Naive thymus-derived CD4-positive, alpha-beta T cell (primary cell): ENCODE measurements at regions not wholly inside any gene's neighbourhood (a gene's known extent, or its start where the extent isn't known, plus 50 kb on each side); places are given as distances from the start of the nearest gene placed in this dataset.
A peak's percentile ranks its signal among the peaks of the same experiment; 100 is the strongest.
"Not testable (repeated sequence)": the region's sequence is repeated elsewhere in the genome, so short reads cannot be mapped to it uniquely, and the experiment has no call there.

ENCODE experiments used
- ATAC-seq: fragments of 150-1000 bp; cut with Tn5 transposase; 2 replicates; pipeline ENCODE4 v1.10.0; 2021; ENCODE audit warnings: mild to moderate bottlenecking, moderate library complexity
- CTCF ChIA-PET: fragments of 350-600 bp; sonication (Branson Sonifier 250); formaldehyde crosslinking; loops from one replicate; lab custom pipeline; 2021; ENCODE audit warnings: antibody characterized with exemption; lab: Charles Lee
- POLR2A ChIA-PET: fragments of 350-600 bp; sonication (Branson Sonifier 250); formaldehyde crosslinking; loops from one replicate; lab custom pipeline; 2021; ENCODE audit warnings: antibody characterized with exemption, inconsistent platforms; lab: Charles Lee
- DNase-seq, 9 donors: peaks; one replicate each; pipeline versions ENCODE4 v3.0.0 to v3.0.0-alpha.2; 2020 to 2022; ENCODE audit warnings: mixed read lengths in 1 of 9
- H3K27ac ChIP-seq: one replicate; pipeline ENCODE4 v1.7.0; 2013; ENCODE audit warnings: mild to moderate bottlenecking, low read depth, low read length, moderate library complexity
- H3K27me3 ChIP-seq, 2 donors: one replicate each; pipeline ENCODE4 v1.7.0; 2013; ENCODE audit warnings: low read length in 2 of 2, mild to moderate bottlenecking in 2 of 2, moderate library complexity in 2 of 2; ENCODE audit not compliant: control insufficient read depth in 2 of 2, insufficient read depth in 2 of 2
- H3K36me3 ChIP-seq, 3 experiments: 1 replicate in 2 of 3; 2 replicates in 1 of 3; pipeline ENCODE4 v1.7.0; 2013; ENCODE audit warnings: low read length in 3 of 3, mild to moderate bottlenecking in 3 of 3, moderate library complexity in 1 of 3; ENCODE audit not compliant: insufficient read depth in 3 of 3, control insufficient read depth in 2 of 3
- H3K4me1 ChIP-seq, 2 donors: one replicate each; pipeline ENCODE4 v1.7.0; 2013; ENCODE audit warnings: low read length in 2 of 2, mild to moderate bottlenecking in 2 of 2, moderate library complexity in 1 of 2; ENCODE audit not compliant: control insufficient read depth in 2 of 2, insufficient read depth in 2 of 2
- H3K4me3 ChIP-seq: 2 replicates; pipeline ENCODE4 v1.7.0; 2013; ENCODE audit warnings: mild to moderate bottlenecking, low read length
- H3K9me3 ChIP-seq, 3 experiments: 1 replicate in 2 of 3; 2 replicates in 1 of 3; pipeline ENCODE4 v1.7.0; 2013; ENCODE audit warnings: low read length in 3 of 3; ENCODE audit not compliant: control insufficient read depth in 2 of 3
- H3K27ac Mint-ChIP-seq, 9 donors: one replicate each; pipeline ENCODE4 v1.8.0; 2020 to 2022; ENCODE audit warnings: mixed read lengths in 9 of 9, mild to moderate bottlenecking in 8 of 9, moderate library complexity in 5 of 9, inconsistent platforms in 2 of 9
- H3K27me3 Mint-ChIP-seq, 5 donors: one replicate each; pipeline ENCODE4 v1.8.0; 2021 to 2022; ENCODE audit warnings: mixed read lengths in 5 of 5, mild to moderate bottlenecking in 1 of 5
- H3K36me3 Mint-ChIP-seq, 5 donors: one replicate each; pipeline ENCODE4 v1.8.0; 2020 to 2022; ENCODE audit warnings: mixed read lengths in 5 of 5, mild to moderate bottlenecking in 3 of 5, inconsistent platforms in 1 of 5
- H3K4me1 Mint-ChIP-seq, 7 donors: one replicate each; pipeline ENCODE4 v1.8.0; 2020 to 2022; ENCODE audit warnings: mixed read lengths in 7 of 7, mild to moderate bottlenecking in 3 of 7, inconsistent platforms in 1 of 7
- H3K4me3 Mint-ChIP-seq, 10 donors: one replicate each; pipeline ENCODE4 v1.8.0; 2020 to 2022; ENCODE audit warnings: mild to moderate bottlenecking in 10 of 10, mixed read lengths in 10 of 10, moderate library complexity in 6 of 10, inconsistent platforms in 2 of 10
- H3K9me3 Mint-ChIP-seq, 11 donors: one replicate each; pipeline ENCODE4 v1.8.0; 2020 to 2022; ENCODE audit warnings: mixed read lengths in 11 of 11, mild to moderate bottlenecking in 4 of 11, inconsistent platforms in 1 of 11, moderate library complexity in 1 of 11
- intact Hi-C, 2 donors: fragments of 100-400 bp; cut with micrococcal nuclease; formaldehyde crosslinking; loops; one replicate each; pipeline ENCODE4 v1.15.1; 2023

DNA sequence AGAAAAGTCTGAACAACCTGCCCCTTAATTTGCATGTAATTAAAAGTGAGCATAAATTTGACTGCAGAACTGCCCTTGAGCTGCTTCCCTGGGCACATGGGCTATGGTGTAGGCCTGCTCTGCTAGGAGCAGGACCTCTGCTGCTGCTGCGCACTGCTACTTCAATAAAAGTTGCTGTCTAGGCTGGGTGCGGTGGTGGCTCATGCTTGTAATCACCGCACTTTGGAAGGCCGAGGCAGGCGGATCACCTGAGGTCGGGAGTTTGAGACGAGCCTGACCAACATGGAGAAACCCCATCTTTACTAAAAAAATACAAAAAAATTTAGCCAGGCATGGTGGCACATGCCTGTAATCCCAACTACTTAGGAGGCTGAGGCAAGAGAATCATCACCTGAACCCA, 355.7 kb downstream of the KCNJ2 start:
- H3K36me3 Mint-ChIP-seq, H3K4me3 Mint-ChIP-seq, H3K27ac Mint-ChIP-seq, H3K27ac ChIP-seq, H3K4me1 Mint-ChIP-seq, H3K27me3 ChIP-seq, H3K9me3 ChIP-seq, CTCF ChIA-PET, POLR2A ChIA-PET, H3K27me3 Mint-ChIP-seq, DNase-seq, H3K4me1 ChIP-seq, H3K36me3 ChIP-seq, H3K4me3 ChIP-seq, ATAC-seq, H3K9me3 Mint-ChIP-seq, intact Hi-C loops: not testable (repeated sequence)

DNA sequence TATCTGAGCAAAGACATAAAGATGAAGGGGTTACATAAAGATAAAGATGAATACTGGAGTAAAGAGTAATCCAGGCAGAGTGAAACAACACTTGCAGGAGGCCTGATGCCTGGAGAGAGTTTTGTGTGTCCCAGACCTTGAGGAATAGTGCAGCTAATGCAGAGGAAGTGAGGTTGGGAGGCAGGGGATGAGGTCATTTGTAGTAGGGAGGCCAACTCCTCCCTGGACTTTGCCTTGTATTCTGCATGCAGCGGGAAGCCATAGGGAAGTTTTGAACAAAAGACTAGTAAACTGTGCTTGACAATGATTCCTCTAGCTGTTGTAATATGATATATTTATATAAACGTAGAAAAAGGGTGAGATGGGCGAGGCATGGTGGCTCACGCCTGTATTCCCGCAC, 356.6 kb downstream of the KCNJ2 start:
- DNase-seq: no peak
- Mint-ChIP-seq H3K27me3 (peaks cover 0 to 5% (median 0%) of the 10 kb centered on the region in 5 donors), H3K4me3 (no peak overlapping the region), H3K4me1 (no peaks in the 10 kb centered on the region), H3K27ac (no peak overlapping the region), H3K9me3 (no peaks in the 10 kb centered on the region), H3K36me3 (no peaks in the 10 kb centered on the region)
- Histone ChIP-seq H3K4me3 (no peak overlapping the region), H3K27me3 (no peaks in the 10 kb centered on the region), H3K27ac (no peak overlapping the region), H3K4me1 (no peaks in the 10 kb centered on the region), H3K36me3 (no peaks in the 10 kb centered on the region), H3K9me3 (no peaks in the 10 kb centered on the region)
- no peak for ATAC-seq
- ChIA-PET CTCF (no interaction called here), POLR2A (no interaction called here)
- intact Hi-C loops: no loop called here

DNA sequence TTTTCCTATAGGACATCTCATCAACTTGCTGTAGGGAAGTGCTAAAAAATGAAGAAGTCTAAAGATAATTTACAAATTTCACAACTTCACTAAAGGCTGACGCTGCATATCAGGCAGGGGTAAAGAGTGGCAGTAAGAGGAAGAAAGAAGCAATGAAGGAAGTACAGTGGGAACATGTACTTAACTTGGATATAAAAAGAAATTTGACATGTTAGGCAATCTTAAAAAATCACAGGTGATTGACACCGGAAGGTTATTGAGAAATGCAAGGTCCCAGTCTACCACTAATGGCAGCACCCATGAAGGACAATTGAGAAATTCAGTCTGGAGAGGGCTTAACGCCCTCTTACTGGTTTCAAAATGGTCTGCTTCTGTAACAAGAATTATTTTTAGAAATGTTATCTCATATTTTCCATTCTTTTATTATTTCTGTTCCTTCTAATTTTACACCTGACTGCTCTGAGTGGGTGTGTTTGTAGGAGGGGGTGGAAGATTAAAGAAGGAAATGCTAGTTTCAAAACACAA, 358.1 kb downstream of the KCNJ2 start:
- ATAC-seq: peak; percentile 69
- H3K9me3 Mint-ChIP-seq: peaks cover 0 to 3% (median 0%) of the 10 kb centered on the region in 11 donors
- intact Hi-C loops: no loop called here

DNA sequence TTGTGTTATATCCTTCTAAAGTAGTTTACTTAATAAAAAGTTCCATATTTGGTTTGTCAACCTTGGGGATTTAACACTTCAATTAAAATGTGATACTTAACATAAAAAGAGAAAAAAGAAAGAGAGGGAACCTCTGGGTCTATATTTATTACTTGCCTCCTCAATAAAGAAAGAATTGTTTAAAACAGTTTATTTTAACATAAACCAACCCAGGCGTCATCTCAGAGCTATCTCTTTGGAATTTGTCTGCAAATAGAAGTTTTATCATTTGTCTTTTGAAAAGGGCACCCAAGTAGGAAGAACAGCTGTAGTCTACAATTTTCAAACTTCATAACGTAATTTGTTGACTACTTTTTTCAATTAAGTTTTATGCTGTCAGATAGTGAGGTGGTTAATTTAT, 364.1 kb downstream of the KCNJ2 start:
- Mint-ChIP-seq H3K27me3 (no peaks in the 10 kb centered on the region), H3K4me3 (no peak overlapping the region), H3K9me3 (peaks cover 0 to 4% (median 0%) of the 10 kb centered on the region in 11 donors), H3K36me3 (no peaks in the 10 kb centered on the region), H3K4me1 (no peaks in the 10 kb centered on the region), H3K27ac (no peak overlapping the region)
- CTCF ChIA-PET: no interaction called here
- no peak overlapping the region for H3K27ac ChIP-seq
- no peaks in the 10 kb centered on the region for H3K9me3 ChIP-seq
- no peaks in the 10 kb centered on the region for H3K27me3 ChIP-seq
- intact Hi-C loops: no loop called here
- no peaks in the 10 kb centered on the region for H3K36me3 ChIP-seq
- DNase-seq: no peak
- POLR2A ChIA-PET: no interaction called here
- no peak for ATAC-seq
- H3K4me3 ChIP-seq: no peak overlapping the region
- H3K4me1 ChIP-seq: no peaks in the 10 kb centered on the region

More for the DNA sequence above, 358.1 kb downstream of the KCNJ2 start:
- Histone ChIP-seq H3K27ac (no peak overlapping the region), H3K36me3 (no peaks in the 10 kb centered on the region), H3K9me3 (no peaks in the 10 kb centered on the region), H3K4me1 (no peaks in the 10 kb centered on the region), H3K27me3 (no peaks in the 10 kb centered on the region), H3K4me3 (no peak overlapping the region)
- ChIA-PET POLR2A (no interaction called here), CTCF (no interaction called here)
- Mint-ChIP-seq H3K27ac (no peak overlapping the region), H3K4me3 (no peak overlapping the region), H3K36me3 (no peaks in the 10 kb centered on the region), H3K4me1 (no peaks in the 10 kb centered on the region), H3K27me3 (peaks cover 0 to 5% (median 0%) of the 10 kb centered on the region in 5 donors)
- no peak for DNase-seq

DNA sequence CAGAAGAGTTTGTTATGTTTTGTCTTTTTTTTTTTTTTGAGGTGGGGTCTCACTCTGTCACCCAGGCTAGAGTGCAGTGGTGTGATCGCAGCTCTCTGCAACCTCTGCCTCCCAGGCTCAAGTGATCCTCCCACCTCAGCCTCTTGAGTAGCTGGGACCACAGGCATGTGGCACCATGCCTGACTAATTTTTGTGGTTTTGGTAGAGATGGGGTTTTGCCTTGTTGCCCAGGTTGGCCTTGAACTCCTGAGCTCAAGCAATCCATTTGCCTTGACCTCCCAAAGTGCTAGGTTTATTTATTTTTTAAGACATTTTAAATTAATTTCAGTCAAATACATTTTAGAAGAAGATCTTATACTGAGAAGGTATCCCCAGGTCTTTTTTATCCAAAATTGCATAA, 366.7 kb downstream of the KCNJ2 start:
- DNase-seq: no peak
- CTCF ChIA-PET: no interaction called here
- H3K36me3 ChIP-seq: no peaks in the 10 kb centered on the region
- intact Hi-C loops: no loop called here
- H3K4me1 Mint-ChIP-seq: no peaks in the 10 kb centered on the region
- peaks cover 0 to 4% (median 0%) of the 10 kb centered on the region in 11 donors for H3K9me3 Mint-ChIP-seq
- ATAC-seq: no peak
- no peak overlapping the region for H3K27ac Mint-ChIP-seq
- H3K27me3 Mint-ChIP-seq: no peaks in the 10 kb centered on the region
- no peaks in the 10 kb centered on the region for H3K36me3 Mint-ChIP-seq
- H3K9me3 ChIP-seq: no peaks in the 10 kb centered on the region
- H3K4me3 Mint-ChIP-seq: no peak overlapping the region
- H3K27ac ChIP-seq: no peak overlapping the region
- no peaks in the 10 kb centered on the region for H3K4me1 ChIP-seq
- H3K27me3 ChIP-seq: no peaks in the 10 kb centered on the region
- H3K4me3 ChIP-seq: no peak overlapping the region
- POLR2A ChIA-PET: no interaction called here

DNA sequence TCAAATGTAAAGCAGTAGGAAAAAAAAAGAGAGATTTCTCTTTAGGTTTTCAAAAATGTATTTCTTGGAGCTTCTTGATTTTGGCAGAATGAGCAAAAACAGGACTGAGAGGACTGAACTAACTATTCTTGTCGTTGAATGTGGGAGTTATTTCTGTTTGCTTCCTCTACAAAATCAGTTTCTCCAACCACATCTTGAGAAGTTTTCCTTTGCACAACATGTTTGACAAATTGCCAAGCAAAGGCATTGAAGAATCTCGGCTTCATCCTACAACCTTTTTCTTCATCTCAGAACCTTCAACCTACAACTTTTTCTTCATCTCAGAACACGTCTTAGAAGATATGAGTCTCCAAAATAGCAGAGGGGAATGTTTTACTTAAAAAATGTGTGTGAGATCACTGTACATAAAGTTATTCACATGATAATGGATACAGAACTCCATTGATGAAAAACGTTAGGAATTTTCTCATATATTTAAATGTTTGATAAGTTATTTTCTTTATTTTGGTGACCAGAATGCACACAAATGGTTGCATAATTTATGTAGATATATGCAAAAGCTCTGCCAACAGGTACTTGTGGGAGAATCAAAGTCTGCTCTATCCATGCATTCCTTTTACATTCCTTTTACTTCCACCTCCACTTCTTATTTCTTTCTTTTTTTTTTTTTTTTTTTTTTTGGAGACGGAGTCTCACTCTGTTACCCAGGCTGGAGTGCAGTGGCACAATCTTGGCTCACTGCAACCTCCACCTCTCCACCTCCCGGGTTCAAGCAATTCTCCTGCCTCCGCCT, 370.0 kb downstream of the KCNJ2 start:
- POLR2A ChIA-PET: no interaction called here
- intact Hi-C loops: no loop called here
- Mint-ChIP-seq H3K27ac (no peak overlapping the region), H3K9me3 (peaks cover 0 to 2% (median 0%) of the 10 kb centered on the region in 11 donors), H3K4me3 (no peak overlapping the region), H3K36me3 (no peaks in the 10 kb centered on the region), H3K4me1 (no peaks in the 10 kb centered on the region), H3K27me3 (no peaks in the 10 kb centered on the region)
- Histone ChIP-seq H3K27me3 (no peaks in the 10 kb centered on the region), H3K36me3 (no peaks in the 10 kb centered on the region), H3K4me3 (no peak overlapping the region), H3K9me3 (no peaks in the 10 kb centered on the region), H3K27ac (no peak overlapping the region), H3K4me1 (no peaks in the 10 kb centered on the region)
- ATAC-seq (no peak), DNase-seq (no peak)
- CTCF ChIA-PET: no interaction called here

DNA sequence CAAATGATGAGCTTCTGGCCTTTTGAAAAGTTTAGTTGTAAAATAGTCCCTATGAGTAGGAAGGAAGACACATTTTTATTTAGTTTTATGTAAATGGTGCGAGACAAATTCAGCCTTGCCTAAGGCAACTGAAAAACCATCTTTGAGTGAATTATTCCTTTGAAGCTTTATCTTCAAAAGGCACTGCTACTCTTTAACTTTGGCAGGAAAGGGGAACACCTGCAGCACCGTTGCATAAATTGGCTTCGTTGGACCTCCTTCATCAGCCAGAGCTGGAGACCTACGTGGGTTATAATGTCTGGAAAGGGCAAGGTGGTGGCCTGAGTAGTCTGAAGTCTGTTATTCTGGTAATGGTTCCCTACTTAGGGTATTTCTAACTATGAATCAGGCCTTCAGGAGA, 373.5 kb downstream of the KCNJ2 start:
- Mint-ChIP-seq H3K4me3 (no peak overlapping the region), H3K27me3 (no peaks in the 10 kb centered on the region), H3K4me1 (no peaks in the 10 kb centered on the region), H3K9me3 (peaks cover 0 to 2% (median 0%) of the 10 kb centered on the region in 11 donors), H3K27ac (no peak overlapping the region), H3K36me3 (no peaks in the 10 kb centered on the region)
- DNase-seq (no peak), ATAC-seq (no peak)
- intact Hi-C loops: no loop called here
- no peak overlapping the region for H3K4me3 ChIP-seq
- H3K27ac ChIP-seq: no peak overlapping the region
- CTCF ChIA-PET: no interaction called here
- H3K36me3 ChIP-seq: no peaks in the 10 kb centered on the region
- no peaks in the 10 kb centered on the region for H3K4me1 ChIP-seq
- no peaks in the 10 kb centered on the region for H3K27me3 ChIP-seq
- POLR2A ChIA-PET: no interaction called here
- no peaks in the 10 kb centered on the region for H3K9me3 ChIP-seq
